Natural killer cell treated with Interleukin-12 subunit alpha and Interleukin-12 subunit beta and Interleukin-15 and Interleukin-18, amount 100 ng/mL, for 72 hours (primary cell): ENCODE measurements at regions not wholly inside any gene's neighbourhood (a gene's known extent, or its start where the extent isn't known, plus 50 kb on each side); places are given as distances from the start of the nearest gene placed in this dataset.

ENCODE experiments used
- ATAC-seq, 2 donors: fragments of 150-1000 bp; cut with Tn5 transposase in 1 of 2; sonication (Bioruptor Pico), chemical (Tn5 transposase) in 1 of 2; 2 replicates each; pipeline ENCODE4 v1.10.0; 2021
- DNase-seq: peaks from one replicate; pipeline ENCODE4 v3.0.0; 2022; ENCODE audit warnings: low spot score
- H3K27ac Mint-ChIP-seq, 2 donors: 1 replicate in 1 of 2; 2 replicates in 1 of 2; pipeline ENCODE4 v1.8.0; 2022; ENCODE audit warnings: mixed read lengths in 2 of 2, mild to moderate bottlenecking in 1 of 2, moderate library complexity in 1 of 2
- H3K27me3 Mint-ChIP-seq, 2 donors: 1 replicate in 1 of 2; 2 replicates in 1 of 2; pipeline ENCODE4 v1.8.0; 2022; ENCODE audit warnings: mixed read lengths in 2 of 2
- H3K36me3 Mint-ChIP-seq: one replicate; pipeline ENCODE4 v1.8.0; 2022; ENCODE audit warnings: mixed read lengths
- H3K4me1 Mint-ChIP-seq, 2 donors: 1 replicate in 1 of 2; 2 replicates in 1 of 2; pipeline ENCODE4 v1.8.0; 2022; ENCODE audit warnings: low read depth in 2 of 2, mixed read lengths in 2 of 2, mild to moderate bottlenecking in 1 of 2
- H3K4me3 Mint-ChIP-seq: one replicate; pipeline ENCODE4 v1.8.0; 2022; ENCODE audit warnings: mixed read lengths
- H3K9me3 Mint-ChIP-seq: 2 replicates; pipeline ENCODE4 v1.8.0; 2022; ENCODE audit warnings: mixed read lengths

- no peaks in the 10 kb centered on the region for H3K36me3 Mint-ChIP-seq
- no peak overlapping the region for H3K27ac Mint-ChIP-seq
- ATAC-seq (no peak), DNase-seq (no peak)
- H3K27me3 Mint-ChIP-seq, result peaks cover 0 to 10% of the 10 kb centered on the region in 2 donors
- no peaks in the 10 kb centered on the region for H3K4me1 Mint-ChIP-seq
- H3K4me3 Mint-ChIP-seq, result no peak overlapping the region
- no peaks in the 10 kb centered on the region for H3K9me3 Mint-ChIP-seq
These were observed 128.2 kb upstream of the LARP1 start for GRCh38 chr5:154626876-154627557.

GRCh38 chr5:154625031-154625430 lies 130.1 kb upstream of the LARP1 start:
- H3K27ac Mint-ChIP-seq, result no peak overlapping the region
- no peaks in the 10 kb centered on the region for H3K4me1 Mint-ChIP-seq
- DNase-seq, result no peak
- no peak for ATAC-seq
- H3K27me3 Mint-ChIP-seq, result peaks cover 0 to 10% of the 10 kb centered on the region in 2 donors
- no peaks in the 10 kb centered on the region for H3K36me3 Mint-ChIP-seq
- H3K4me3 Mint-ChIP-seq, result no peak overlapping the region
- H3K9me3 Mint-ChIP-seq, result no peaks in the 10 kb centered on the region

GRCh38 chr5:154624341-154624740 lies 130.8 kb upstream of the LARP1 start:
- H3K4me3 Mint-ChIP-seq, result no peak overlapping the region
- H3K27ac Mint-ChIP-seq, result no peak overlapping the region
- no peaks in the 10 kb centered on the region for H3K9me3 Mint-ChIP-seq
- no peaks in the 10 kb centered on the region for H3K36me3 Mint-ChIP-seq
- DNase-seq (no peak), ATAC-seq (no peak)
- H3K27me3 Mint-ChIP-seq, result peaks cover 0 to 10% of the 10 kb centered on the region in 2 donors
- no peaks in the 10 kb centered on the region for H3K4me1 Mint-ChIP-seq

- ATAC-seq (no peak), DNase-seq (no peak)
- no peaks in the 10 kb centered on the region for H3K4me1 Mint-ChIP-seq
- H3K27ac Mint-ChIP-seq, result no peak overlapping the region
- H3K9me3 Mint-ChIP-seq, result no peaks in the 10 kb centered on the region
- H3K27me3 Mint-ChIP-seq, result peaks cover 9 to 21% of the 10 kb centered on the region in 2 donors
- no peak overlapping the region for H3K4me3 Mint-ChIP-seq
- H3K36me3 Mint-ChIP-seq, result no peaks in the 10 kb centered on the region
These were observed 134.8 kb upstream of the LARP1 start for GRCh38 chr5:154620411-154620810.

GRCh38 chr5:154618696-154619095 lies 136.5 kb upstream of the LARP1 start:
- peaks cover 9 to 13% of the 10 kb centered on the region in 2 donors for H3K27me3 Mint-ChIP-seq
- H3K4me3 Mint-ChIP-seq, result no peak overlapping the region
- no peaks in the 10 kb centered on the region for H3K36me3 Mint-ChIP-seq
- DNase-seq, result no peak
- no peaks in the 10 kb centered on the region for H3K9me3 Mint-ChIP-seq
- no peaks in the 10 kb centered on the region for H3K4me1 Mint-ChIP-seq
- no peak overlapping the region for H3K27ac Mint-ChIP-seq
- no peak for ATAC-seq

- no peak overlapping the region for H3K4me3 Mint-ChIP-seq
- H3K27ac Mint-ChIP-seq, result no peak overlapping the region
- peaks cover 0 to 6% of the 10 kb centered on the region in 2 donors for H3K4me1 Mint-ChIP-seq
- H3K36me3 Mint-ChIP-seq, result no peaks in the 10 kb centered on the region
- no peaks in the 10 kb centered on the region for H3K9me3 Mint-ChIP-seq
- DNase-seq (no peak), ATAC-seq (no peak)
- peaks cover 23 to 26% of the 10 kb centered on the region in 2 donors for H3K27me3 Mint-ChIP-seq
These were observed 136.6 kb upstream of the HAND1 start for GRCh38 chr5:154614595-154614994.

- no peak for DNase-seq
- H3K27ac Mint-ChIP-seq, result no peak overlapping the region
- no peak for ATAC-seq
- H3K27me3 Mint-ChIP-seq, result peaks cover 27 to 30% of the 10 kb centered on the region in 2 donors
- H3K4me3 Mint-ChIP-seq, result no peak overlapping the region
- H3K4me1 Mint-ChIP-seq, result peaks cover 0 to 6% of the 10 kb centered on the region in 2 donors
- H3K9me3 Mint-ChIP-seq, result no peaks in the 10 kb centered on the region
- no peaks in the 10 kb centered on the region for H3K36me3 Mint-ChIP-seq
These were observed 136.1 kb upstream of the HAND1 start for GRCh38 chr5:154614125-154614524.

- H3K36me3 Mint-ChIP-seq, result no peaks in the 10 kb centered on the region
- no peak overlapping the region for H3K27ac Mint-ChIP-seq
- H3K4me3 Mint-ChIP-seq, result no peak overlapping the region
- H3K9me3 Mint-ChIP-seq, result no peaks in the 10 kb centered on the region
- no peak for DNase-seq
- peaks cover 0 to 6% of the 10 kb centered on the region in 2 donors for H3K4me1 Mint-ChIP-seq
- peaks cover 24 to 28% of the 10 kb centered on the region in 2 donors for H3K27me3 Mint-ChIP-seq
- ATAC-seq, result no peak
These were observed 134.6 kb upstream of the HAND1 start for GRCh38 chr5:154612666-154613065.

GRCh38 chr5:154611341-154611767 lies 133.3 kb upstream of the HAND1 start:
- Mint-ChIP-seq H3K27ac (no peak overlapping the region), H3K27me3 (peaks cover 24 to 28% of the 10 kb centered on the region in 2 donors), H3K9me3 (no peaks in the 10 kb centered on the region), H3K4me1 (peaks cover 0 to 6% of the 10 kb centered on the region in 2 donors), H3K4me3 (no peak overlapping the region), H3K36me3 (no peaks in the 10 kb centered on the region)
- DNase-seq, result no peak
- ATAC-seq, result no peak

GRCh38 chr5:154610321-154611154 lies 132.5 kb upstream of the HAND1 start:
- Mint-ChIP-seq H3K4me3 (no peak overlapping the region), H3K36me3 (no peaks in the 10 kb centered on the region), H3K27me3 (peaks cover 24 to 26% of the 10 kb centered on the region in 2 donors), H3K27ac (no peak overlapping the region), H3K4me1 (peaks cover 0 to 6% of the 10 kb centered on the region in 2 donors), H3K9me3 (no peaks in the 10 kb centered on the region)
- peak; percentile 72 for DNase-seq
- ATAC-seq, result peak; percentile 79 to 83

- H3K27me3 Mint-ChIP-seq, result peaks cover 31 to 33% of the 10 kb centered on the region in 2 donors
- no peak overlapping the region for H3K27ac Mint-ChIP-seq
- peaks cover 0 to 6% of the 10 kb centered on the region in 2 donors for H3K4me1 Mint-ChIP-seq
- no peaks in the 10 kb centered on the region for H3K36me3 Mint-ChIP-seq
- DNase-seq (no peak), ATAC-seq (no peak)
- H3K4me3 Mint-ChIP-seq, result no peak overlapping the region
- no peaks in the 10 kb centered on the region for H3K9me3 Mint-ChIP-seq
These were observed 131.2 kb upstream of the HAND1 start for GRCh38 chr5:154609251-154609650.

GRCh38 chr5:154608531-154609011 lies 130.5 kb upstream of the HAND1 start:
- no peak overlapping the region for H3K27ac Mint-ChIP-seq
- no peaks in the 10 kb centered on the region for H3K36me3 Mint-ChIP-seq
- no peaks in the 10 kb centered on the region for H3K9me3 Mint-ChIP-seq
- H3K4me3 Mint-ChIP-seq, result no peak overlapping the region
- ATAC-seq, result no peak
- H3K27me3 Mint-ChIP-seq, result peaks cover 29 to 33% of the 10 kb centered on the region in 2 donors
- H3K4me1 Mint-ChIP-seq, result peaks cover 0 to 6% of the 10 kb centered on the region in 2 donors
- DNase-seq, result no peak

- no peak for ATAC-seq
- H3K27ac Mint-ChIP-seq, result no peak overlapping the region
- peaks cover 34 to 36% of the 10 kb centered on the region in 2 donors for H3K27me3 Mint-ChIP-seq
These were observed 129.7 kb upstream of the HAND1 start for GRCh38 chr5:154607746-154608145.

GRCh38 chr5:154606246-154606645 lies 128.2 kb upstream of the HAND1 start:
- H3K27me3 Mint-ChIP-seq, result peaks cover 35 to 40% of the 10 kb centered on the region in 2 donors
- H3K27ac Mint-ChIP-seq, result no peak overlapping the region
- no peaks in the 10 kb centered on the region for H3K9me3 Mint-ChIP-seq
- no peak for DNase-seq
- H3K4me3 Mint-ChIP-seq, result no peak overlapping the region
- no peaks in the 10 kb centered on the region for H3K36me3 Mint-ChIP-seq
- no peak for ATAC-seq
- H3K4me1 Mint-ChIP-seq, result peaks cover 0 to 2% of the 10 kb centered on the region in 2 donors

More at GRCh38 chr5:154607746-154608145, 129.7 kb upstream of the HAND1 start:
- H3K36me3 Mint-ChIP-seq, result no peaks in the 10 kb centered on the region
- peaks cover 0 to 6% of the 10 kb centered on the region in 2 donors for H3K4me1 Mint-ChIP-seq
- no peak for DNase-seq
- no peak overlapping the region for H3K4me3 Mint-ChIP-seq
- no peaks in the 10 kb centered on the region for H3K9me3 Mint-ChIP-seq
